ENCODE measurements at regions not wholly inside any gene's neighbourhood (a gene's known extent, or its start where the extent isn't known, plus 50 kb on each side); places are given as distances from the start of the nearest gene placed in this dataset.
"Not testable (repeated sequence)": the region's sequence is repeated elsewhere in the genome, so short reads cannot be mapped to it uniquely, and the experiment has no call there.

DNA sequence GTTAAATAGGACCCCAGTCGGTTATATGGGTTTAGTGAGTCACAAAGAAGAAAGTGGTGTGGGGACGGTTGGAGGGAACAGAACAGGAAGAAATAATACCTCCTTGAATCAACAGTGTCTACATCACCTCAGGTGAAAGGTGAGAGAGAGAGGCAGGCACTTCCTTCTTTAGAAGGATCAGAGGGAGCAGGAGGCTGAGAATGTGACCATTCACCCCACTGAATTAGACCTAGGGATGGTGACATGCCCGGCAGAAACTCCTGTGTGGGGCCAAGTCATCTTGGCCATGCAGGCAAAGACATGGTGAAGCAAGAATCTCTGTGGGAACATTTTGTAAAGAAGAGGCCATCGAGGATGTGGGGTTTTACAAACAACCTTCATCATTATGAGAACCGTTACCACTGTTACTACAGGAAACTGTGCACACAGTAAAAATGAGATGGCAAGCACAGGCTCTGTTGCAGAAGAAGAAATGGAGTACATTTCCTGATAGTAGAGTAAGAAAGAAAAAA lies 1196.9 kb downstream of the VRK1 start:
- FAIRE-seq (no peak), DNase-seq (ENCODE audit: insufficient read length, low spot score) (no peak)
- TF ChIP-seq, protein P1, sequence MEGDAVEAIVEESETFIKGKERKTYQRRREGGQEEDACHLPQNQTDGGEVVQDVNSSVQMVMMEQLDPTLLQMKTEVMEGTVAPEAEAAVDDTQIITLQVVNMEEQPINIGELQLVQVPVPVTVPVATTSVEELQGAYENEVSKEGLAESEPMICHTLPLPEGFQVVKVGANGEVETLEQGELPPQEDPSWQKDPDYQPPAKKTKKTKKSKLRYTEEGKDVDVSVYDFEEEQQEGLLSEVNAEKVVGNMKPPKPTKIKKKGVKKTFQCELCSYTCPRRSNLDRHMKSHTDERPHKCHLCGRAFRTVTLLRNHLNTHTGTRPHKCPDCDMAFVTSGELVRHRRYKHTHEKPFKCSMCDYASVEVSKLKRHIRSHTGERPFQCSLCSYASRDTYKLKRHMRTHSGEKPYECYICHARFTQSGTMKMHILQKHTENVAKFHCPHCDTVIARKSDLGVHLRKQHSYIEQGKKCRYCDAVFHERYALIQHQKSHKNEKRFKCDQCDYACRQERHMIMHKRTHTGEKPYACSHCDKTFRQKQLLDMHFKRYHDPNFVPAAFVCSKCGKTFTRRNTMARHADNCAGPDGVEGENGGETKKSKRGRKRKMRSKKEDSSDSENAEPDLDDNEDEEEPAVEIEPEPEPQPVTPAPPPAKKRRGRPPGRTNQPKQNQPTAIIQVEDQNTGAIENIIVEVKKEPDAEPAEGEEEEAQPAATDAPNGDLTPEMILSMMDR (IDR thresholded peaks at IDR 0.05; ENCODE audit: insufficient read depth, missing control alignments) = no peak

DNA sequence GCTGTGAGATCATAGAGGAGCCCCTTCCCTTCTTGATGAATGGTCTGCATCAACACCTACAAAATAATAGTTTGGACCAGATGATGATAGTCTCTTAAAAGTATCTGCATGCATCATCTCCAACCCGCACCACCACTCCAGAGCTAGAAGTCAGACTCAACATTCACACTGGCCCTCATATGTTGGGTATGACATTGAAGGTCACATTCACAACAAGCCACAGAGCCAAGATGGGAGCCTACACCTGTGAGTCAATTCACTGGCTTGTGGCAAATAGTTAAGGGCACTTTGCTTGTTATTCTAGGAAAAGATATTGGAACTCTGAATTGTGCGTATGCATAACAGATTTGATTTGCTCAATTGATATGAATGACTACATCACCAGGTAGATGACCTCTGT lies 1197.9 kb downstream of the VRK1 start:
- TF ChIP-seq, protein P1 (IDR thresholded peaks at IDR 0.05; ENCODE audit: insufficient read depth, missing control alignments) = no peak
- FAIRE-seq (no peak), DNase-seq (ENCODE audit: insufficient read length, low spot score) (no peak)

DNA sequence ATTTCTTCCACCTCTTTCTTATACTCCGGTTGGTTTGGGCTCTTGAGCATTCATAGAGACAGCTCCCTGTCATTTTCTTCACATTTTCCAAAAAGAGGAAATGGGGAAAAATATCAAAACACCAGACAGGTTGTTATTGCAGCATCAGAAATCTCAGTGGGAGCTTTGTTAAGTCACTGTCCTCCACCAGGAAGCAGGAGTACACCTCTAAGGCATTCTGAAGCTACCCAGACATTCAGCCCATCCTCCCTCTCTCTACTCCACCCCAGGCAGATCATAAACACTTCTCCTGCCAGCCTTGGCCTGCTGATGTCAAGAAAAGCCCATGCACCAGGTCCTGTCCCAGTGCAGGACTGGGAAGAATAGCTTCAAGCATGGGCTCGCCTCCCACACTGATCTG lies 1198.3 kb downstream of the VRK1 start:
- TF ChIP-seq, protein P1 (IDR thresholded peaks at IDR 0.05; ENCODE audit: insufficient read depth, missing control alignments) = no peak
- DNase-seq (ENCODE audit: insufficient read length, low spot score) (no peak), FAIRE-seq (no peak)

DNA sequence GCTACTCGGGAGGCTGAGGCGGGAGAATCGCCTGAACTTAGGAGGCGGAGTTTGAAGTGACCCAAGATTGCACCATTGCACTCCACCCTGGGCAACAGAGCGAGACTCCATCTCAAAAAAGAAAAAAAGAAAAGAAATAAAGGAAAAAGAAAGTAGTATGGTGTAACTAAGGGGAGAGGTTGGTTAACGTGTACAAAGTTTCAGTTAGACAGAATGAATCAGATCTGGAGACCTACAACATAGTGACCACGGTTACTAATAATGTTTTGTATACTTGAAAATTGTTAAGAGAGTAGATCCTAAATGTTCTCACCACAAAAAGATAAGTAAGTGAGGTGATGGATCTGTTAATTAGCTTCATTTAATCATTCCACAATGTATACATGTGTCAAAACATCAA lies 1208.8 kb downstream of the VRK1 start:
- no peak for DNase-seq (ENCODE audit: insufficient read length, low spot score)
- TF ChIP-seq, protein P1 (IDR thresholded peaks at IDR 0.05; ENCODE audit: insufficient read depth, missing control alignments) = no peak
- FAIRE-seq = no peak

DNA sequence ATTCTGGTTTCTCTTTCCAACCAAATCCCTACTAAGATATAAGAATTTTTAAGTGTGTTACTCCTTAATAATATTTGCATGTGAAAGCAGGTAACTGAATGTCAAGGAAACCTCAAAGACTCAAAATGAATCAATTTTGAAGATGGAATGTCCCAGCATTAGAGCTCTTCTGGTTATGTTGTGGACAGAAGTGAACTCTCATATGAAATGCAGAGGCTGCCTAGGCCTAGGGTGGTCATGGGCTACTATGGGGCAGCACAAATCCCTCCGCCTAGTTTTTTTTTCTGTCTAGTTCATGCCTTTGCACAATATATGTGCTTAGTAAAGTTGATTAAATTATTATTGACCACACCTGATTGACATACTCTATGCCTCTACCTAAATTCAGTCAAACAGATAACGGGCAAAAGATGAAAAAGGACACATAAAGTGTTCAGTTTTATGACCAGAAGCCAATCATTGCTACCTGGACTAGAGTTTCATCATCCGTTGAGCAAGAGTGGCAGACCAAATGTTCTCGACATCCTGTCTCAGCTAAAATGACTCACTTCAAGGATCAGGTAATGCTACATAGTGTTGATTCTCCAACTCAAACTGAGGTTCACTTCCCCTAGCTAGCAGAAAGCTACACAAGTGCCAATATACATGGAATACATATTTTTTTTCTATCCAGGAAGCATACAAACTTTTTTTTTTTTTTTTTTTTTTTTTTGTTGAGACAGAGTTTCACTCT lies 1211.4 kb downstream of the VRK1 start:
- TF ChIP-seq, protein P1 (IDR thresholded peaks at IDR 0.05; ENCODE audit: insufficient read depth, missing control alignments) = no peak

DNA sequence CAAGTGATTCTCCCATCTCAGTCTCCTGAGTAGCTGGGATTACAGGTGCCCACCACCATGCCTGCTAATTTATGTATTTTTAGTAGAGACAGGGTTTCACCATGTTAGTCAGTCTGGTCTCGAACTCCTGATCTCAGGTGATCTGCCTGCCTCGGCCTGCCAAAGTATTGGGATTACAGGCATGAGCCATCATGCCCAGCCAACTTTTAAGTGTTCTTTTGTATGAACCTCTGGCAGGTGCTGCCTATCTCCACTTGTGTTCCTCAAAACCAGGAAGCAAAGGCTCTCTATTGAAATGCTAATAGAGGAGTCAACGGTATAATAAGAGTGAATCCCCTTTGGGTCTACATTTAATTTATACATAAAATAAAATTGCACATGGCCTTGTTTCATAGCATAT lies 1212.0 kb downstream of the VRK1 start:
- not testable (repeated sequence) for DNase-seq (ENCODE audit: insufficient read length, low spot score); FAIRE-seq

More for the DNA sequence above, 1211.4 kb downstream of the VRK1 start:
- DNase-seq (ENCODE audit: insufficient read length, low spot score) (no peak), FAIRE-seq (no peak)

DNA sequence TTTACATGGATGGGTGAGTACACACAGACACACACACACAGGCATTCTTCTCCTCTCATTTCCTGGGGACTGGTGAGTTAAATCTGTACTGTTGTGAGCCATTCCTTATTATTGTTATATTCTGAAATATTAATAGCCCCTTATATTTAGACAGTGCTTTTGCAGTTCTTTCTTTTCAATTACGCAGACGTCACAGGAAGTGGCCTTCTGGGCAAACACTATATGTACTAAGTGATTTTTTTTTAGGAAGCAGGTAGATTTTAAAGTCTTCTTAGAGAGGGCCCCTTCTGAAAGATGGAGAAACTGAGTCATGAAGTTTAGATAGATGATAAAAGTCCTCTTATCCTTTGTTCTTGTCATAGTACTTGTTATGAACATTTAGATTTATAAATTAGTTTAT lies 1213.6 kb downstream of the VRK1 start:
- DNase-seq (ENCODE audit: insufficient read length, low spot score) (no peak), FAIRE-seq (no peak)
- TF ChIP-seq, protein P1 (IDR thresholded peaks at IDR 0.05; ENCODE audit: insufficient read depth, missing control alignments) = no peak
